Smooth muscle cell (in vitro differentiated cells): ENCODE measurements at regions not wholly inside any gene's neighbourhood (a gene's known extent, or its start where the extent isn't known, plus 50 kb on each side); places are given as distances from the start of the nearest gene placed in this dataset.

Source experiments
- DNase-seq: peaks from one replicate; lab custom pipeline; 2025; ENCODE audit not compliant: unreplicated experiment; lab: John Stamatoyannopoulos, UW
- H2AFZ ChIP-seq: fragments of 200-600 bp; sonication (generic); 2 replicates; pipeline ENCODE4 v1.6.0; 2016; ENCODE audit warnings: antibody characterized with exemption, low read depth, mild to moderate bottlenecking
- H3F3A ChIP-seq: fragments of 200-600 bp; sonication (generic); 2 replicates; pipeline ENCODE4 v1.6.0; 2017; ENCODE audit warnings: antibody characterized with exemption, low read depth
- H3K27ac ChIP-seq: fragments of 200-600 bp; sonication (generic); 2 replicates; pipeline ENCODE4 v1.5.1; 2016; ENCODE audit warnings: low read depth, mild to moderate bottlenecking
- H3K27me3 ChIP-seq: fragments of 200-600 bp; sonication (generic); 2 replicates; pipeline ENCODE4 v1.6.1; 2016; ENCODE audit warnings: low read depth, mild to moderate bottlenecking
- H3K36me3 ChIP-seq: fragments of 200-600 bp; sonication (generic); 2 replicates; pipeline ENCODE4 v1.5.1; 2016; ENCODE audit warnings: low read depth
- H3K4me1 ChIP-seq: fragments of 200-600 bp; sonication (generic); 2 replicates; pipeline ENCODE4 v1.5.1; 2016; ENCODE audit warnings: low read depth
- H3K4me2 ChIP-seq: fragments of 200-600 bp; sonication (generic); 2 replicates; pipeline ENCODE4 v1.6.0; 2016; ENCODE audit warnings: mild to moderate bottlenecking
- H3K4me3 ChIP-seq: fragments of 200-600 bp; sonication (generic); 2 replicates; pipeline ENCODE4 v1.5.1; 2016; ENCODE audit warnings: mild to moderate bottlenecking
- H3K79me2 ChIP-seq: fragments of 200-600 bp; sonication (generic); 2 replicates; pipeline ENCODE4 v1.6.0; 2016; ENCODE audit warnings: low read depth, mild to moderate bottlenecking
- H3K9ac ChIP-seq: fragments of 200-600 bp; sonication (generic); 2 replicates; pipeline ENCODE4 v1.6.0; 2016; ENCODE audit warnings: low read depth
- H3K9me3 ChIP-seq: fragments of 200-600 bp; sonication (generic); replicated peaks from 2 replicates; pipeline ENCODE4 v1.5.1; 2016; ENCODE audit warnings: low read depth
- H4K20me1 ChIP-seq: fragments of 200-600 bp; sonication (generic); 2 replicates; pipeline ENCODE4 v1.6.0; 2016; ENCODE audit warnings: low read depth
- CTCF ChIP-seq: fragments of 200-600 bp; sonication (generic); IDR thresholded peaks from 2 replicates; pipeline ENCODE4 v1.5.1; 2017; ENCODE audit warnings: borderline replicate concordance, mild to moderate bottlenecking, antibody characterized with exemption; ENCODE audit not compliant: insufficient read depth, poor library complexity, severe bottlenecking
- WGBS: methylation state at CpG from one replicate; pipeline ENCODE4 v1.1.7; 2016; ENCODE audit warnings: low lambda C conversion rate; 5-methylcytosine and 5-hydroxymethylcytosine counted together

GRCh38 chr7:124398937-124399552 lies 366.2 kb upstream of the TMEM229A start:
- TF ChIP-seq CTCF = no peak
- Histone ChIP-seq H3K27ac (no peak overlapping the region), H3K4me2 (no peak overlapping the region), H3K4me1 (no peaks in the 10 kb centered on the region), H3K36me3 (no peaks in the 10 kb centered on the region), H3K79me2 (no peaks in the 10 kb centered on the region), H4K20me1 (no peaks in the 10 kb centered on the region), H3K4me3 (no peak overlapping the region), H3K9me3 (no peaks in the 10 kb centered on the region), H3K27me3 (no peaks in the 10 kb centered on the region), H3K9ac (no peak overlapping the region), H2AFZ (no peak overlapping the region), H3F3A (no peaks in the 10 kb centered on the region)
- DNase-seq = no peak
- 88% methylated on average over 2 of the region's 2 CpGs for WGBS

- Histone ChIP-seq H3K79me2 (no peaks in the 10 kb centered on the region), H3K27me3 (no peaks in the 10 kb centered on the region), H4K20me1 (no peaks in the 10 kb centered on the region), H3K4me3 (no peak overlapping the region), H3K9ac (no peak overlapping the region), H3K4me2 (no peak overlapping the region), H3K36me3 (no peaks in the 10 kb centered on the region), H3K4me1 (no peaks in the 10 kb centered on the region), H2AFZ (no peak overlapping the region), H3F3A (no peaks in the 10 kb centered on the region), H3K27ac (no peak overlapping the region), H3K9me3 (no peaks in the 10 kb centered on the region)
- DNase-seq = no peak
- 76% methylated on average over 4 of the region's 4 CpGs for WGBS
- TF ChIP-seq CTCF = no peak
Observed at GRCh38 chr7:124397134-124397533, 364.3 kb upstream of the TMEM229A start.

GRCh38 chr7:124390301-124390700 lies 357.4 kb upstream of the TMEM229A start:
- Histone ChIP-seq H3F3A (no peaks in the 10 kb centered on the region), H3K9me3 (no peaks in the 10 kb centered on the region), H3K27me3 (no peaks in the 10 kb centered on the region), H3K4me3 (no peak overlapping the region), H3K27ac (no peak overlapping the region), H3K4me2 (no peak overlapping the region), H3K79me2 (no peaks in the 10 kb centered on the region), H3K36me3 (no peaks in the 10 kb centered on the region), H3K9ac (no peak overlapping the region), H3K4me1 (no peaks in the 10 kb centered on the region), H2AFZ (no peak overlapping the region), H4K20me1 (no peaks in the 10 kb centered on the region)
- DNase-seq = no peak
- WGBS = 93% methylated on average over 1 of the region's 1 CpG
- no peak for TF ChIP-seq CTCF

GRCh38 chr7:124388751-124389150 lies 355.9 kb upstream of the TMEM229A start:
- H3K4me1 ChIP-seq = no peaks in the 10 kb centered on the region
- no peaks in the 10 kb centered on the region for H3K79me2 ChIP-seq
- no peaks in the 10 kb centered on the region for H3K36me3 ChIP-seq
- no peak overlapping the region for H3K4me2 ChIP-seq
- no peak overlapping the region for H2AFZ ChIP-seq
- H3K4me3 ChIP-seq = no peak overlapping the region
- DNase-seq = no peak
- H3F3A ChIP-seq = no peaks in the 10 kb centered on the region
- H3K9me3 ChIP-seq = no peaks in the 10 kb centered on the region
- no peak overlapping the region for H3K27ac ChIP-seq
- WGBS = 84% methylated on average over 1 of the region's 1 CpG
- no peaks in the 10 kb centered on the region for H4K20me1 ChIP-seq
- H3K9ac ChIP-seq = no peak overlapping the region
- TF ChIP-seq CTCF = no peak
- no peaks in the 10 kb centered on the region for H3K27me3 ChIP-seq
